AG10803 (cell line): ENCODE measurements at regions not wholly inside any gene's neighbourhood (a gene's known extent, or its start where the extent isn't known, plus 50 kb on each side); places are given as distances from the start of the nearest gene placed in this dataset.
A peak's percentile ranks its signal among the peaks of the same experiment; 100 is the strongest.

ENCODE experiments used
- DNase-seq: peaks from one replicate; pipeline ENCODE4 v3.0.0; 2010; ENCODE audit warnings: low read depth
- H3K4me3 ChIP-seq: 2 replicates; pipeline ENCODE4 v1.5.1; 2011; ENCODE audit warnings: mild to moderate bottlenecking, low read length, control low read depth
- TF ChIP-seq, protein P1 (sequence below): conservative IDR thresholded peaks from 2 replicates; pipeline ENCODE4 v1.5.1; 2011; ENCODE audit warnings: mild to moderate bottlenecking, low read length, control low read depth, inconsistent platforms

DNA sequence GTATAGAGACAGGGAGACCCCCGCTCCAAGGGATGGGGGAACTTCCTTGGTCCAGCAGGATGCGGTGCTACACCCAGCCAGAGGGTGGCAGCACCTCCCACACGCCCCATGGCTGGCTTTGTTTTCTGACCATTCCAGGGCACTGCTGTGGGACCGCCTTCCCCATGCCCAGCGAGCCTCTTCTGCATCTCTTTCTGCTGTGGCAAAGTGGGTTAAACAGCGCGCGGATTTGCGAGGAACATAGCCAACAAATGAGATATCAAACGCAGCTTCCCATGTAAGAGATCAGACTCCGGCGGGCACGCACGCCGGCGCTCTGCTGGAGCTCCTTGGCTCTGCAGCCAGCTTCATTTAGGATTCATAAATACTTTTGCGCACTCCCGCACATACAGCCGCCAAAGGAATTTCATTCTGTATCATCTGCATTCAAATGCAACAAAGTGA, 485.8 kb upstream of the CADM1 start:
- H3K4me3 ChIP-seq = no peak overlapping the region
- TF ChIP-seq, protein P1, sequence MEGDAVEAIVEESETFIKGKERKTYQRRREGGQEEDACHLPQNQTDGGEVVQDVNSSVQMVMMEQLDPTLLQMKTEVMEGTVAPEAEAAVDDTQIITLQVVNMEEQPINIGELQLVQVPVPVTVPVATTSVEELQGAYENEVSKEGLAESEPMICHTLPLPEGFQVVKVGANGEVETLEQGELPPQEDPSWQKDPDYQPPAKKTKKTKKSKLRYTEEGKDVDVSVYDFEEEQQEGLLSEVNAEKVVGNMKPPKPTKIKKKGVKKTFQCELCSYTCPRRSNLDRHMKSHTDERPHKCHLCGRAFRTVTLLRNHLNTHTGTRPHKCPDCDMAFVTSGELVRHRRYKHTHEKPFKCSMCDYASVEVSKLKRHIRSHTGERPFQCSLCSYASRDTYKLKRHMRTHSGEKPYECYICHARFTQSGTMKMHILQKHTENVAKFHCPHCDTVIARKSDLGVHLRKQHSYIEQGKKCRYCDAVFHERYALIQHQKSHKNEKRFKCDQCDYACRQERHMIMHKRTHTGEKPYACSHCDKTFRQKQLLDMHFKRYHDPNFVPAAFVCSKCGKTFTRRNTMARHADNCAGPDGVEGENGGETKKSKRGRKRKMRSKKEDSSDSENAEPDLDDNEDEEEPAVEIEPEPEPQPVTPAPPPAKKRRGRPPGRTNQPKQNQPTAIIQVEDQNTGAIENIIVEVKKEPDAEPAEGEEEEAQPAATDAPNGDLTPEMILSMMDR = 0 out of 2 replicates have a peak, but pooled peaks have one; percentile 4
- no peak for DNase-seq

DNA sequence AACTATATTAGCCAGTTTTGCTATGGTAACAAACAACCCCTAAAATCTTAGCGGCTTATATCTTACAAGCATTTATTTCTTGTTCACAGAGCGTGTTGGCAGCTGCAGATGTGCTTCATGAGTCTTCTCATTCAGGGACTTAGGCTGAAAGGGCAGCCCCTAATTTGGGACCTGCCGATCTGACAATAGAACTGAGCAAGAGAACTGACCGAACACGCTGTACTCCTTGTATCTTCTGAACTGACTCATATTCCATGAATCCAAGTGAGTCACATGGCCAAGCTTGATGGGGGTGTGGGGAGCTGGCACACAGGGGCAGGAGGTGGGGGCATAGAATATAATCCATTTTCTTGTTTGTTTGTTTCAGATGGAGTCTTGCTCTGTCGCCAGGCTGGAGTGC, 481.7 kb upstream of the CADM1 start:
- no peak overlapping the region for H3K4me3 ChIP-seq
- TF ChIP-seq, protein P1 = no peak
- DNase-seq = no peak

GRCh38 chr11:115984228-115984627, 480.0 kb upstream of the CADM1 start:
- TF ChIP-seq, protein P1 = no peak
- H3K4me3 ChIP-seq = no peak overlapping the region
- DNase-seq = no peak

DNA sequence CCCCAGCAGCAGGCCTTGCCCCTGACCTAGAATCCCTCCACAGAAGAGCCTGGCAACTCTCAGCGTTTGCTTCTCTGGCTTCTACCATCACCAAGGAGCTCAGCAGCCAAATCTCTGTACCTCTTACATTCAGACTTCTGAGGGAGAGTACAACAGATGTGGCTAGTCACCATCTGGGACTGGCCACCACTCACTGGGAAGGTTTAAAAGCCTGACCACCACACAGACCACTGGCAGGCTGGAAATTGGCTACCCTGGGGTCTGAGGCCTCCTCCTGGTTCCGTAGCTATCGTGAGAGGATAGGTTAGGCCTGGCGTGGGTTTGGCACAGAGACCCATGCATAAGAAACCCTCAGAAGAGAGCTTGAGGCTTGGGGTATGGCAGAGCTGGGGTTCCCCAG, 478.5 kb upstream of the CADM1 start:
- DNase-seq = no peak
- TF ChIP-seq, protein P1 = no peak
- H3K4me3 ChIP-seq = no peak overlapping the region

DNA sequence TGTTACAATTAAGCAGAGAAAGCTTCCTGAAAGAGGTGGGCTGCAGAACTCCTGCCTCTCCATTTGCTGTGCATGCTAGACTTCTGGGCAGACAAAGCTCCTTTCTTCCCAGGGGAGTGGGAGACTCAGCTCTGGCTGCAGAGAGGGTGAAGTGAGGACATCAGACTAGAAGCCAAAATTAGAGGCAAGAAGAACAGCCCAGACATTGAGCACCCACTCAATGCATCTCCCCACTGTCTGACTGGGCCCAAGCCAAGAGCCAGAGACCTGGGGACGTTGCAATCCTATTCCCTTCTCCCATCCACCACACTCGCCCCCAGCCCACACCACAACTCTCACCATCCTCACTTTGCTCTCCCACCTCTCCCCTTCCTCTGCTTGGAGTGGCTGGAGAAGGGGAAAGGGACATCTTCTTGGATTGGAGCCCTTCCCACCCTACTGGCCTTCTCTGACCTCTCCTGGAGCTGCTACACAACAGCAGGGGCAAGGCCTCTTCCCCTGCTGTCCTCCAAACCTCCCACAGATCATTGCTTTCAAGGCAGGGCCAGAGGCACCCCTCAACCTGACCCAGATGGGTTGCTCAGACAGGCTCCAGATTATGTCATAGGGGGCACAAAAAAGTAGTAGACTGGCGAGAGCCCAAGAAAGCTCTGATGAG, 477.7 kb upstream of the CADM1 start:
- H3K4me3 ChIP-seq = no peak overlapping the region
- DNase-seq = no peak
- TF ChIP-seq, protein P1 = no peak

DNA sequence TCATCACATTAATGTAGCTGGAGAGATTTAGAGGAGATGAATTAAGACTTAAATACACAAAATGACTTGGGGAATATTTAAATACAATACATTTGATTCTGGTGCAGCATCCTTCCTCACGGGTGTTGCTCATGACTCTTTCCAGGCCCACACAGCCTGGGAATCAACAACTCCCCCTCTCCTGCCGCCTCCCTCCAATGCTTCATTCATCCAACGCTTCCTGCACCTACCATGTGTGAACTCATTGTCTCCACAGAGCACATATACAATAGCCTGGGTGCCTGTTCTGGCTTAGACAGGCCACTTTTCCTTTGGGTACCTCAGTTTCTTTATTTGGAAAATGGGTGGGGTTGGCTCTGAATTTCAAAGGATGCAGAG, 476.9 kb upstream of the CADM1 start:
- H3K4me3 ChIP-seq = no peak overlapping the region
- DNase-seq = no peak
- TF ChIP-seq, protein P1 = no peak

DNA sequence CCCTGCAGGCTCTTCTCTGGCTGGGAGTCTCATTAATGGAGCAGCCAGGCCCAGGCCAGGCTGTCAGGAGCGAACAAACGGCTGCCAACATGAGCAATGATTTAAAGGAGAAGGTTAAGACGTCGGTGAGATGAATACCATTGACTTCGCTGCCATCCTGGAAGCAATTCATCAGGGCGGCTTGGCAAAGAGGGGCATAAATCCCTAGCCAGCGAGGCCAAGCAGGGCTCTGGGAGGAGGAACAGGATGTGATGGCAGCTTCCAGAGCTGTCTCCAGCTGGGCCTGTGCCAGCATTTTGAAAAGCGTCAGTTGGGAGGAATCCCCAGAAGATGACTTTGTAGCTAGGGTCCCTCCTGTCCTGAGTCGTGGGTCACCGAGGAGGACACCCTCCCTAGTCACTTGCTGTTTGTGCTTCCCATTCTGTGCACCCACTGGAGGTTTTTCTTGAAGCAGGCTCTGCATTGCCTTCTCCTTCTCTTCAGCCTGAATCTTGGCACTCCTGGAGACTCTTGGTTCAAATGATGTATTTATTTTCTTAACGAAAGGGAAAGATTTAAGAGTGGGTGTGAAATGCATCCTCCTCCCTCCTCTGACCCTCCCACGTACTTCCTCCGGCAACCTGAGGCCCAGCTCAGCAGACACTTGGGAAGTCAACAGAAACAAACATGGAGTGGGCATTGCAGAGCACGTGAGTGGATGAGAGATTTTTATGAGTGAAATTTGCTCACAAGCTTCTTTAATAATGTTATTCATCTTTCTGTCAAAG, 476.3 kb upstream of the CADM1 start:
- TF ChIP-seq, protein P1 = no peak
- H3K4me3 ChIP-seq = no peak overlapping the region
- no peak for DNase-seq
